Hepatocyte (in vitro differentiated cells): ENCODE measurements at regions not wholly inside any gene's neighbourhood (a gene's known extent, or its start where the extent isn't known, plus 50 kb on each side); places are given as distances from the start of the nearest gene placed in this dataset.

Source experiments
- EZH2 ChIP-seq: fragments of 200-600 bp; sonication (generic); IDR thresholded peaks from 2 replicates; pipeline ENCODE4 v1.6.1; 2016; ENCODE audit warnings: antibody characterized with exemption, mild to moderate bottlenecking, borderline replicate concordance
- EZH2phosphoT487 ChIP-seq: fragments of 200-600 bp; sonication (generic); IDR thresholded peaks from one replicate; pipeline ENCODE4 v1.6.1; 2018; ENCODE audit warnings: antibody characterized with exemption, mild to moderate bottlenecking, low read depth, moderate library complexity; ENCODE audit not compliant: unreplicated experiment, severe bottlenecking
- TF ChIP-seq, protein P1 (sequence below): fragments of 200-600 bp; sonication (generic); IDR thresholded peaks from 2 replicates; pipeline ENCODE4 v1.5.1; 2016; ENCODE audit warnings: antibody characterized with exemption, mild to moderate bottlenecking; ENCODE audit not compliant: poor library complexity

DNA sequence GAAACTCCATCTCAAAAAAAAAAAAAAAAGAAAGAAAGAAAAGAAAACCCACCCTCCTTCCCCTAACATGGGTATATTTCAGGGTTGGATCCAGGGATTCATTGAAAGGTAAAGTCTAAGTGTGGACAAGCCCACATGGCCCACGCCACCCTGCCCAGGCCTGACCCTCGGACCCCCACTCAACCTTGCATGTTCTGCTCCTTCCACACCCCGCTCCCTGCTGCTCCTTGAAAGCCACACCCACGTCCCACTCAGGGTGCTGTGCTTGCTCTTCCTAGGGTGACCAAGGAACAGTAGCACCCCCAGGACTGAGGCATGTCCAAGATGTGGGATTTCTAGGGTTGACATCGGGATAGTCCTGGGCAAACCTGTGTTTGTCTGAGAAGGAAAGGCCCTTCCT is 172.7 kb upstream of the MYCN start:
- TF ChIP-seq, protein P1, sequence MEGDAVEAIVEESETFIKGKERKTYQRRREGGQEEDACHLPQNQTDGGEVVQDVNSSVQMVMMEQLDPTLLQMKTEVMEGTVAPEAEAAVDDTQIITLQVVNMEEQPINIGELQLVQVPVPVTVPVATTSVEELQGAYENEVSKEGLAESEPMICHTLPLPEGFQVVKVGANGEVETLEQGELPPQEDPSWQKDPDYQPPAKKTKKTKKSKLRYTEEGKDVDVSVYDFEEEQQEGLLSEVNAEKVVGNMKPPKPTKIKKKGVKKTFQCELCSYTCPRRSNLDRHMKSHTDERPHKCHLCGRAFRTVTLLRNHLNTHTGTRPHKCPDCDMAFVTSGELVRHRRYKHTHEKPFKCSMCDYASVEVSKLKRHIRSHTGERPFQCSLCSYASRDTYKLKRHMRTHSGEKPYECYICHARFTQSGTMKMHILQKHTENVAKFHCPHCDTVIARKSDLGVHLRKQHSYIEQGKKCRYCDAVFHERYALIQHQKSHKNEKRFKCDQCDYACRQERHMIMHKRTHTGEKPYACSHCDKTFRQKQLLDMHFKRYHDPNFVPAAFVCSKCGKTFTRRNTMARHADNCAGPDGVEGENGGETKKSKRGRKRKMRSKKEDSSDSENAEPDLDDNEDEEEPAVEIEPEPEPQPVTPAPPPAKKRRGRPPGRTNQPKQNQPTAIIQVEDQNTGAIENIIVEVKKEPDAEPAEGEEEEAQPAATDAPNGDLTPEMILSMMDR = no peak
- no peak for TF ChIP-seq EZH2
- no peak for TF ChIP-seq EZH2phosphoT487
